H9 (cell line): ENCODE measurements at regions not wholly inside any gene's neighbourhood (a gene's known extent, or its start where the extent isn't known, plus 50 kb on each side); places are given as distances from the start of the nearest gene placed in this dataset.

Experiments
- DNase-seq: peaks from one replicate; pipeline ENCODE4 v3.0.0-alpha.2; 2017
- H2AFZ ChIP-seq: one replicate; pipeline ENCODE4 v1.6.1; 2013; ENCODE audit warnings: mild to moderate bottlenecking, low read length, control low read depth, moderate library complexity
- H2AK5ac ChIP-seq: 2 replicates; pipeline ENCODE4 v1.6.1; 2013; ENCODE audit warnings: low read length, control low read depth, mixed read lengths; ENCODE audit not compliant: insufficient read length
- H2BK120ac ChIP-seq: one replicate; pipeline ENCODE4 v1.6.1; 2013; ENCODE audit warnings: low read depth, mild to moderate bottlenecking, low read length, control low read depth, inconsistent platforms; ENCODE audit not compliant: poor library complexity, severe bottlenecking
- H2BK12ac ChIP-seq: 2 replicates; pipeline ENCODE4 v1.6.1; 2013; ENCODE audit warnings: low read length, control low read depth, mixed read lengths, low read depth; ENCODE audit not compliant: insufficient read length
- H2BK15ac ChIP-seq: 2 replicates; pipeline ENCODE4 v1.6.1; 2013; ENCODE audit warnings: low read depth, low read length, control low read depth
- H2BK20ac ChIP-seq: one replicate; pipeline ENCODE4 v1.6.1; 2013; ENCODE audit warnings: low read depth, mild to moderate bottlenecking, low read length, control low read depth, inconsistent platforms; ENCODE audit not compliant: poor library complexity, severe bottlenecking
- H2BK5ac ChIP-seq: 2 replicates; pipeline ENCODE4 v1.6.1; 2013; ENCODE audit warnings: low read length, control low read depth, mixed read lengths; ENCODE audit not compliant: insufficient read length
- H3K14ac ChIP-seq: 2 replicates; pipeline ENCODE4 v1.6.1; 2013; ENCODE audit warnings: low read length, control low read depth; ENCODE audit not compliant: insufficient read depth
- H3K18ac ChIP-seq: 2 replicates; pipeline ENCODE4 v1.6.1; 2013; ENCODE audit warnings: low read depth, mild to moderate bottlenecking, mixed read lengths, low read length, control low read depth; ENCODE audit not compliant: insufficient read length
- H3K23ac ChIP-seq: 2 replicates; pipeline ENCODE4 v1.6.1; 2013; ENCODE audit warnings: low read length, control low read depth, mixed read lengths, low read depth; ENCODE audit not compliant: insufficient read length
- H3K23me2 ChIP-seq: 2 replicates; pipeline ENCODE4 v1.6.1; 2013; ENCODE audit warnings: low read depth, mild to moderate bottlenecking, mixed read lengths, low read length, control low read depth; ENCODE audit not compliant: insufficient read length, poor library complexity, severe bottlenecking
- H3K27ac ChIP-seq: 2 replicates; pipeline ENCODE4 v1.5.1; 2013; ENCODE audit warnings: low read length, control low read depth, mixed read lengths, low read depth; ENCODE audit not compliant: insufficient read length
- H3K27me3 ChIP-seq: 2 replicates; pipeline ENCODE4 v1.6.1; 2013; ENCODE audit warnings: low read length, control low read depth, inconsistent platforms; ENCODE audit not compliant: insufficient read depth
- H3K4ac ChIP-seq: 2 replicates; pipeline ENCODE4 v1.6.1; 2013; ENCODE audit warnings: low read depth, mild to moderate bottlenecking, control low read depth, inconsistent platforms, low read length, moderate library complexity
- H3K4me1 ChIP-seq: 2 replicates; pipeline ENCODE4 v1.6.1; 2013; ENCODE audit warnings: low read length, control low read depth, inconsistent platforms; ENCODE audit not compliant: insufficient read depth
- H3K4me2 ChIP-seq: 2 replicates; pipeline ENCODE4 v1.6.1; 2013; ENCODE audit warnings: low read length, control low read depth, mixed read lengths; ENCODE audit not compliant: insufficient read length, insufficient read depth
- H3K56ac ChIP-seq: 2 replicates; pipeline ENCODE4 v1.6.1; 2013; ENCODE audit warnings: low read depth, mild to moderate bottlenecking, mixed read lengths, low read length, control low read depth; ENCODE audit not compliant: insufficient read length
- H3K79me1 ChIP-seq: 2 replicates; pipeline ENCODE4 v1.6.1; 2013; ENCODE audit warnings: low read depth, mild to moderate bottlenecking, moderate library complexity, low read length, control low read depth, inconsistent platforms; ENCODE audit not compliant: insufficient read depth, poor library complexity, severe bottlenecking
- H3K79me2 ChIP-seq: 2 replicates; pipeline ENCODE4 v1.6.1; 2013; ENCODE audit warnings: low read length, control low read depth, inconsistent platforms; ENCODE audit not compliant: insufficient read depth
- H3K9ac ChIP-seq: 2 replicates; pipeline ENCODE4 v1.6.1; 2013; ENCODE audit warnings: low read length, control low read depth, mixed read lengths; ENCODE audit not compliant: insufficient read length; ENCODE audit errors: extremely low read depth
- H3K9me3 ChIP-seq: one replicate; pipeline ENCODE4 v1.6.1; 2013; ENCODE audit warnings: low read depth, low read length, inconsistent platforms; ENCODE audit not compliant: control insufficient read depth
- H3T11ph ChIP-seq: one replicate; pipeline ENCODE4 v1.6.1; 2013; ENCODE audit warnings: mild to moderate bottlenecking, low read length, control low read depth, inconsistent platforms
- H4K20me1 ChIP-seq: one replicate; pipeline ENCODE4 v1.6.1; 2013; ENCODE audit not compliant: control insufficient read depth, insufficient read length, insufficient read depth
- H4K5ac ChIP-seq: 2 replicates; pipeline ENCODE4 v1.6.1; 2013; ENCODE audit warnings: low read depth, mild to moderate bottlenecking, mixed read lengths, low read length, control low read depth; ENCODE audit not compliant: insufficient read length
- H4K8ac ChIP-seq: replicated peaks from 2 replicates; pipeline ENCODE4 v1.6.1; 2013; ENCODE audit warnings: low read length, control low read depth, mixed read lengths, low read depth; ENCODE audit not compliant: insufficient read length
- H4K91ac ChIP-seq: 2 replicates; pipeline ENCODE4 v1.6.1; 2013; ENCODE audit warnings: low read depth, mild to moderate bottlenecking, moderate library complexity, mixed read lengths, low read length, control low read depth; ENCODE audit not compliant: insufficient read length
- H3K27ac Mint-ChIP-seq, 3 experiments: 2 replicates in 2 of 3; 3 replicates in 1 of 3; pipeline ENCODE4 v1.8.0; 2020 to 2021; ENCODE audit warnings: mixed read lengths in 3 of 3, mild to moderate bottlenecking in 1 of 3, moderate library complexity in 1 of 3
- H3K27me3 Mint-ChIP-seq: 2 replicates; pipeline ENCODE4 v1.8.0; 2021; ENCODE audit warnings: low read depth, mild to moderate bottlenecking, moderate library complexity, mixed read lengths
- H3K36me3 Mint-ChIP-seq, 3 experiments: 2 replicates in 2 of 3; 3 replicates in 1 of 3; pipeline ENCODE4 v1.8.0; 2020 to 2021; ENCODE audit warnings: low read depth in 3 of 3, mixed read lengths in 3 of 3; ENCODE audit not compliant: insufficient read depth in 1 of 3
- H3K4me1 Mint-ChIP-seq, 2 experiments: 2 replicates each; pipeline ENCODE4 v1.8.0; 2020; ENCODE audit warnings: mixed read lengths in 2 of 2
- H3K4me3 Mint-ChIP-seq, 2 experiments: 2 replicates in 1 of 2; 3 replicates in 1 of 2; pipeline ENCODE4 v1.8.0; 2020 to 2021; ENCODE audit warnings: mild to moderate bottlenecking in 2 of 2, mixed read lengths in 2 of 2, moderate library complexity in 1 of 2
- H3K9me3 Mint-ChIP-seq, 2 experiments: 2 replicates in 1 of 2; 3 replicates in 1 of 2; pipeline ENCODE4 v1.8.0; 2020; ENCODE audit warnings: mild to moderate bottlenecking in 2 of 2, mixed read lengths in 2 of 2, moderate library complexity in 1 of 2
- CTCF ChIP-seq: fragments of 200-600 bp; sonication (generic); conservative IDR thresholded peaks from 3 replicates; pipeline ENCODE4 v1.8.0; 2021; ENCODE audit warnings: antibody characterized with exemption, mild to moderate bottlenecking
- WGBS: extraction: QIAGEN DNeasy Blood & Tissue Kit; methylation state at CpG from one replicate; pipeline ENCODE4 v1.1.7; 2013; ENCODE audit warnings: missing lambda C conversion rate, low lambda C conversion rate, mixed read lengths; ENCODE audit not compliant: insufficient read length; ENCODE audit errors: extremely low coverage; 5-methylcytosine and 5-hydroxymethylcytosine counted together

GRCh38 chr2:55743583-55743982, 49.9 kb upstream of the PNPT1 start:
- Histone ChIP-seq H2AFZ (no peak overlapping the region), H3K4ac (no peak overlapping the region), H3K23me2 (no peaks in the 10 kb centered on the region), H3K27ac (no peak overlapping the region), H3K27me3 (no peaks in the 10 kb centered on the region), H4K5ac (no peak overlapping the region), H3K56ac (no peak overlapping the region), H2AK5ac (no peak overlapping the region), H2BK120ac (no peak overlapping the region), H3K79me2 (no peaks in the 10 kb centered on the region), H3K79me1 (no peaks in the 10 kb centered on the region), H2BK15ac (no peak overlapping the region), H4K8ac (no peak overlapping the region), H4K20me1 (no peaks in the 10 kb centered on the region), H3K9me3 (no peaks in the 10 kb centered on the region), H2BK20ac (no peak overlapping the region), H2BK5ac (no peak overlapping the region), H3T11ph (no peak overlapping the region), H3K23ac (no peak overlapping the region), H3K9ac (no peak overlapping the region), H3K4me2 (no peak overlapping the region), H4K91ac (no peak overlapping the region), H3K18ac (no peak overlapping the region), H3K14ac (no peak overlapping the region), H2BK12ac (no peak overlapping the region), H3K4me1 (no peaks in the 10 kb centered on the region)
- peaks cover 2 to 15% (median 7%) of the 10 kb centered on the region in 3 experiments; a peak in 5 of 7 replicates for H3K36me3 Mint-ChIP-seq
- DNase-seq = no peak
- TF ChIP-seq CTCF = no peak
- no CpG with 5 or more reads among the region's 1 CpG for WGBS
- H3K4me1 Mint-ChIP-seq = peaks cover 0 to 3% of the 10 kb centered on the region in 2 experiments; a peak in 2 of 4 replicates
- no peak overlapping the region for H3K27ac Mint-ChIP-seq
- H3K9me3 Mint-ChIP-seq = peaks cover 2 to 6% of the 10 kb centered on the region in 2 experiments; a peak in 2 of 5 replicates
- no peak overlapping the region for H3K4me3 Mint-ChIP-seq
- peaks cover 4% of the 10 kb centered on the region; the same call in 1 of the 2 replicates for H3K27me3 Mint-ChIP-seq
